Endodermal cell (in vitro differentiated cells): ENCODE measurements at regions not wholly inside any gene's neighbourhood (a gene's known extent, or its start where the extent isn't known, plus 50 kb on each side); places are given as distances from the start of the nearest gene placed in this dataset.

Experiments used
- DNase-seq: peaks from one replicate; pipeline ENCODE4 v3.0.0-alpha.2; 2017
- H3K27ac ChIP-seq: 2 replicates; pipeline ENCODE4 v1.5.1; 2013; ENCODE audit warnings: mild to moderate bottlenecking, low read depth, low read length, moderate library complexity
- H3K27me3 ChIP-seq: 2 replicates; pipeline ENCODE4 v1.6.1; 2013; ENCODE audit warnings: mild to moderate bottlenecking, low read length, moderate library complexity; ENCODE audit not compliant: insufficient read depth, control insufficient read depth, poor library complexity, severe bottlenecking
- H3K36me3 ChIP-seq: 2 replicates; pipeline ENCODE4 v1.7.0; 2013; ENCODE audit warnings: mild to moderate bottlenecking, low read length, moderate library complexity; ENCODE audit not compliant: control insufficient read depth, insufficient read depth
- H3K4me1 ChIP-seq: one replicate; pipeline ENCODE4 v1.7.0; 2013; ENCODE audit warnings: low read length; ENCODE audit not compliant: control insufficient read depth, insufficient read depth
- H3K4me3 ChIP-seq: 2 replicates; pipeline ENCODE4 v1.5.1; 2013; ENCODE audit warnings: mild to moderate bottlenecking, low read length, moderate library complexity
- H3K9ac ChIP-seq: 2 replicates; pipeline ENCODE4 v1.6.1; 2013; ENCODE audit warnings: mild to moderate bottlenecking, low read length, moderate library complexity; ENCODE audit not compliant: poor library complexity, severe bottlenecking; ENCODE audit errors: extremely low read depth
- H3K9me3 ChIP-seq: 2 replicates; pipeline ENCODE4 v1.6.1; 2013; ENCODE audit warnings: mild to moderate bottlenecking, low read length, moderate library complexity; ENCODE audit not compliant: control insufficient read depth
- H3K27ac Mint-ChIP-seq: 2 replicates; pipeline ENCODE4 v1.8.0; 2020; ENCODE audit warnings: mixed read lengths
- H3K27me3 Mint-ChIP-seq: 2 replicates; pipeline ENCODE4 v1.8.0; 2021; ENCODE audit warnings: mild to moderate bottlenecking, mixed read lengths; ENCODE audit not compliant: insufficient read depth
- H3K36me3 Mint-ChIP-seq: 2 replicates; pipeline ENCODE4 v1.8.0; 2020; ENCODE audit warnings: low read depth, mixed read lengths
- H3K4me1 Mint-ChIP-seq: 2 replicates; pipeline ENCODE4 v1.8.0; 2020; ENCODE audit warnings: mixed read lengths
- H3K4me3 Mint-ChIP-seq: 2 replicates; pipeline ENCODE4 v1.8.0; 2020; ENCODE audit warnings: mild to moderate bottlenecking, moderate library complexity, mixed read lengths
- H3K9me3 Mint-ChIP-seq: 2 replicates; pipeline ENCODE4 v1.8.0; 2020; ENCODE audit warnings: mild to moderate bottlenecking, mixed read lengths
- CTCF ChIP-seq: fragments of 200-600 bp; sonication (generic); conservative IDR thresholded peaks from 2 replicates; pipeline ENCODE4 v1.5.0; 2021; ENCODE audit warnings: antibody characterized with exemption, mild to moderate bottlenecking
- WGBS, 2 experiments: methylation state at CpG; one replicate each; pipeline versions ENCODE4 v1.1.5 to v1.1.7; 2013; ENCODE audit warnings: missing lambda C conversion rate in 2 of 2, mixed read lengths in 1 of 2; ENCODE audit not compliant: insufficient coverage in 1 of 2, insufficient read length in 1 of 2; 5-methylcytosine and 5-hydroxymethylcytosine counted together

- no peak overlapping the region for H3K4me3 ChIP-seq
- Mint-ChIP-seq H3K4me3 (no peak overlapping the region), H3K27me3 (no peaks in the 10 kb centered on the region), H3K36me3 (no peaks in the 10 kb centered on the region), H3K4me1 (no peaks in the 10 kb centered on the region), H3K27ac (no peak overlapping the region), H3K9me3 (peaks cover 2% of the 10 kb centered on the region)
- no peak overlapping the region for H3K27ac ChIP-seq
- DNase-seq: no peak
- H3K9ac ChIP-seq: no peak overlapping the region
- H3K27me3 ChIP-seq: no peaks in the 10 kb centered on the region
- no peaks in the 10 kb centered on the region for H3K4me1 ChIP-seq
- 77% methylated on average over 2 of the region's 3 CpGs; no CpG with 5 or more reads in 1 of the 2 experiments for WGBS, 2 experiments
- no peaks in the 10 kb centered on the region for H3K9me3 ChIP-seq
- TF ChIP-seq CTCF: no peak
- no peaks in the 10 kb centered on the region for H3K36me3 ChIP-seq
Measured at GRCh38 chr18:56501896-56502295, 136.5 kb downstream of the TXNL1 start.

- Mint-ChIP-seq H3K27ac (no peak overlapping the region), H3K4me1 (no peaks in the 10 kb centered on the region), H3K9me3 (peaks cover 2% of the 10 kb centered on the region), H3K4me3 (no peak overlapping the region), H3K36me3 (no peaks in the 10 kb centered on the region), H3K27me3 (no peaks in the 10 kb centered on the region)
- no peak overlapping the region for H3K9ac ChIP-seq
- no peak for TF ChIP-seq CTCF
- H3K9me3 ChIP-seq: no peaks in the 10 kb centered on the region
- H3K27ac ChIP-seq: no peak overlapping the region
- no peaks in the 10 kb centered on the region for H3K4me1 ChIP-seq
- no peaks in the 10 kb centered on the region for H3K36me3 ChIP-seq
- H3K27me3 ChIP-seq: no peaks in the 10 kb centered on the region
- WGBS, 2 experiments: 73% methylated on average over 3 of the region's 3 CpGs
- no peak overlapping the region for H3K4me3 ChIP-seq
- no peak for DNase-seq
Measured at GRCh38 chr18:56495884-56496283, 142.5 kb downstream of the TXNL1 start.

- no peak overlapping the region for H3K9ac ChIP-seq
- H3K27ac ChIP-seq: no peak overlapping the region
- WGBS, 2 experiments: 87 to 94% methylated on average over 3 to 6 of the region's 6 CpGs
- H3K27me3 ChIP-seq: no peaks in the 10 kb centered on the region
- H3K4me3 Mint-ChIP-seq: no peak overlapping the region
- H3K27me3 Mint-ChIP-seq: no peaks in the 10 kb centered on the region
- no peaks in the 10 kb centered on the region for H3K36me3 ChIP-seq
- H3K9me3 ChIP-seq: no peaks in the 10 kb centered on the region
- TF ChIP-seq CTCF: no peak
- H3K9me3 Mint-ChIP-seq: peaks cover 2% of the 10 kb centered on the region
- H3K4me1 ChIP-seq: no peaks in the 10 kb centered on the region
- no peaks in the 10 kb centered on the region for H3K4me1 Mint-ChIP-seq
- no peak for DNase-seq
- no peak overlapping the region for H3K4me3 ChIP-seq
- H3K36me3 Mint-ChIP-seq: no peaks in the 10 kb centered on the region
- H3K27ac Mint-ChIP-seq: no peak overlapping the region
Measured at GRCh38 chr18:56493531-56493930, 144.9 kb downstream of the TXNL1 start.
